Heart left ventricle (tissue), 16 donors: ENCODE measurements at regions not wholly inside any gene's neighbourhood (a gene's known extent, or its start where the extent isn't known, plus 50 kb on each side); places are given as distances from the start of the nearest gene placed in this dataset.

Experiments
- ATAC-seq, 4 donors: fragments of 200-7000 bp; cut with Tn5 transposase; one replicate each; pipeline ENCODE4 v1.9.1; 2020 to 2022; ENCODE audit warnings: moderate library complexity in 4 of 4, mild to moderate bottlenecking in 3 of 4, moderate number of reproducible peaks in 1 of 4
- DNase-seq, 5 donors: peaks; one replicate each; pipeline ENCODE4 v3.0.0-alpha.2; 2020
- H3K27ac ChIP-seq, 12 donors: fragments of 200-600 bp; sonication (generic) in 4 of 12; one replicate each; pipeline versions ENCODE4 v1.5.0 to v1.8.0; 2016 to 2022; ENCODE audit warnings: mild to moderate bottlenecking in 2 of 12
- H3K27me3 ChIP-seq, 9 donors: fragments of 200-600 bp; sonication (generic) in 2 of 9; one replicate each; pipeline versions ENCODE4 v1.5.1 to v1.8.0; 2016 to 2022; ENCODE audit warnings: mild to moderate bottlenecking in 3 of 9
- H3K36me3 ChIP-seq, 9 donors: fragments of 200-600 bp; sonication (generic) in 2 of 9; one replicate each; pipeline versions ENCODE4 v1.5.0 to v1.8.0; 2018 to 2022; ENCODE audit warnings: mild to moderate bottlenecking in 2 of 9
- H3K4me1 ChIP-seq, 12 donors: fragments of 200-600 bp; sonication (generic) in 4 of 12; one replicate each; pipeline versions ENCODE4 v1.5.0 to v1.8.0; 2016 to 2022; ENCODE audit warnings: mild to moderate bottlenecking in 3 of 12
- H3K4me3 ChIP-seq, 12 donors: fragments of 200-600 bp; sonication (generic) in 4 of 12; one replicate each; pipeline versions ENCODE4 v1.5.0 to v1.8.0; 2017 to 2022; ENCODE audit warnings: mild to moderate bottlenecking in 9 of 12, moderate library complexity in 4 of 12
- H3K9me3 ChIP-seq, 12 donors: fragments of 200-600 bp; sonication (generic) in 4 of 12; one replicate each; pipeline versions ENCODE4 v1.5.0 to v1.8.0; 2016 to 2022; ENCODE audit warnings: mild to moderate bottlenecking in 1 of 12
- CTCF ChIP-seq, 12 donors: fragments of 200-600 bp; sonication (generic) in 4 of 12; IDR thresholded peaks; one replicate each; pipeline versions ENCODE4 v1.5.0 to v1.8.0; 2018 to 2022; ENCODE audit warnings: antibody characterized with exemption in 12 of 12, mild to moderate bottlenecking in 5 of 12
- POLR2A ChIP-seq, 2 donors: fragments of 450-650 bp; IDR thresholded peaks; one replicate each; pipeline ENCODE4 v1.6.1; 2017; ENCODE audit warnings: antibody characterized with exemption in 2 of 2, mild to moderate bottlenecking in 2 of 2, moderate library complexity in 2 of 2
- WGBS, 4 donors: extraction: QIAGEN DNeasy Blood & Tissue Kit in 2 of 4; methylation state at CpG; one replicate each; pipeline versions ENCODE4 v1.1.5 to v1.1.7; 2013 to 2018; 5-methylcytosine and 5-hydroxymethylcytosine counted together
- intact Hi-C, 10 donors: fragments of 100-400 bp; cut with DNase I; formaldehyde crosslinking; loops; one replicate each; pipeline versions ENCODE4 v1.11.1 to v1.14.2; 2022
- donor health status: ischemic (EF 13 %, LVEDD 7.1; RV severe dilation, severe dysfunction).
- donor health status: healthy with polysubstance abuse.
- donor health status: DM: no; HTN: yes; CAD: no.
- donor health status: DM: no; HTN: no; CAD: no.
- donor health status: ischemic (EF 25% LVEDD 6.9; RV normal size, moderate dysfunction).
- donor health status: ischemic (EF 25% LVEDD 5.7; RV mildly dilated, moderate dysfunction).
- donor health status: healthy.
- donor health status: DM: yes; HTN: yes; CAD: no.
- donor health status: ischemic (EF 35%, LVEDD 5.7; RV mildly dilated, moderate dysfunction).
- donor health status: nonischemic (EF 11% LVEDD 7.7; RV severe dilation, severe dysfunction).
- donor health status: DM: yes; HTN: yes; CAD: no.
- donor health status: PGD.
- donor health status: ischemic (EF 29% LVEDD 5.4; RV normal size, mild dysfunction).
- donor health status: nonischemic (EF 23%, LVEDD 6.1; RV moderate dilation, normal function).

GRCh38 chr7:25714013-25714412 lies 438.0 kb upstream of the NFE2L3 start:
- Histone ChIP-seq H3K4me1 (peaks cover 0 to 39% (median 8%) of the 10 kb centered on the region in 12 donors), H3K27me3 (no peaks in the 10 kb centered on the region), H3K9me3 (no peaks in the 10 kb centered on the region), H3K27ac (no peak overlapping the region), H3K36me3 (no peaks in the 10 kb centered on the region), H3K4me3 (no peak overlapping the region)
- WGBS, 4 donors = 61 to 78% (median 66%) methylated on average over 5 of the region's 5 CpGs
- ATAC-seq (peak in 2 of 4 donors; percentile 28 to 38), DNase-seq (no peak)
- intact Hi-C loops = loop anchor here in 3 of 10 donors (10.0 kb wide), 1 partner anchor 131 kb away; no protein-coding TSS in a partner anchor
- TF ChIP-seq CTCF (IDR thresholded peaks at IDR 0.05) (no peak), POLR2A (IDR thresholded peaks at IDR 0.05) (no peak)

- DNase-seq (no peak), ATAC-seq (no peak)
- Histone ChIP-seq H3K9me3 (no peaks in the 10 kb centered on the region), H3K4me3 (no peak overlapping the region), H3K36me3 (no peaks in the 10 kb centered on the region), H3K4me1 (peaks cover 0 to 29% (median 7%) of the 10 kb centered on the region in 12 donors), H3K27me3 (no peaks in the 10 kb centered on the region), H3K27ac (no peak overlapping the region)
- no peak for TF ChIP-seq POLR2A (IDR thresholded peaks at IDR 0.05)
- no peak for TF ChIP-seq CTCF (IDR thresholded peaks at IDR 0.05)
- WGBS, 4 donors = 85 to 94% (median 88%) methylated on average over 6 of the region's 6 CpGs
- intact Hi-C loops = loop anchor here in 3 of 10 donors (10.0 kb wide), 1 partner anchor 128 kb away; no protein-coding TSS in a partner anchor
These were observed 435.6 kb upstream of the NFE2L3 start for GRCh38 chr7:25716421-25716820.

- Histone ChIP-seq H3K9me3 (no peaks in the 10 kb centered on the region), H3K4me3 (no peak overlapping the region), H3K4me1 (peaks cover 0 to 10% (median 0%) of the 10 kb centered on the region in 12 donors), H3K36me3 (no peaks in the 10 kb centered on the region), H3K27ac (no peak overlapping the region), H3K27me3 (no peaks in the 10 kb centered on the region)
- 64 to 85% (median 73%) methylated on average over 4 of the region's 4 CpGs for WGBS, 4 donors
- TF ChIP-seq CTCF (IDR thresholded peaks at IDR 0.05) (no peak), POLR2A (IDR thresholded peaks at IDR 0.05) (no peak)
- no peak for ATAC-seq
- intact Hi-C loops = loop anchor here in 3 of 10 donors (10.0 kb wide), 1 partner anchor 126 kb away; no protein-coding TSS in a partner anchor
- no peak for DNase-seq
These were observed 433.4 kb upstream of the NFE2L3 start for GRCh38 chr7:25718596-25718995.

GRCh38 chr7:25719190-25719896 lies 432.7 kb upstream of the NFE2L3 start:
- WGBS, 4 donors = 89 to 93% (median 91%) methylated on average over 5 of the region's 5 CpGs
- ATAC-seq (peak in 1 of 4 donors; percentile 16), DNase-seq (no peak)
- H3K9me3 ChIP-seq = no peaks in the 10 kb centered on the region
- no peaks in the 10 kb centered on the region for H3K36me3 ChIP-seq
- no peak for TF ChIP-seq POLR2A (IDR thresholded peaks at IDR 0.05)
- no peak for TF ChIP-seq CTCF (IDR thresholded peaks at IDR 0.05)
- H3K27me3 ChIP-seq = no peaks in the 10 kb centered on the region
- no peak overlapping the region for H3K27ac ChIP-seq
- H3K4me1 ChIP-seq = peaks cover 0 to 2% (median 0%) of the 10 kb centered on the region in 12 donors
- H3K4me3 ChIP-seq = no peak overlapping the region
- intact Hi-C loops = loop anchor here in 3 of 10 donors (10.0 kb wide), 1 partner anchor 125 kb away; no protein-coding TSS in a partner anchor
